Neuron (in vitro differentiated cells): ENCODE measurements at regions not wholly inside any gene's neighbourhood (a gene's known extent, or its start where the extent isn't known, plus 50 kb on each side); places are given as distances from the start of the nearest gene placed in this dataset.

Experiments
- H2AFZ ChIP-seq: one replicate; pipeline ENCODE4 v1.6.1; 2013; ENCODE audit warnings: low read depth, mild to moderate bottlenecking, inconsistent platforms, low read length, moderate library complexity
- H3K27me3 ChIP-seq: one replicate; pipeline ENCODE4 v1.6.1; 2013; ENCODE audit warnings: low read length; ENCODE audit not compliant: insufficient read depth
- H3K36me3 ChIP-seq: one replicate; pipeline ENCODE4 v1.6.1; 2013; ENCODE audit warnings: low read length; ENCODE audit not compliant: insufficient read depth
- H3K4me1 ChIP-seq: one replicate; pipeline ENCODE4 v1.6.1; 2013; ENCODE audit warnings: low read length; ENCODE audit not compliant: insufficient read depth
- H3K4me3 ChIP-seq: 2 replicates; pipeline ENCODE4 v1.5.1; 2013; ENCODE audit warnings: mild to moderate bottlenecking, low read length, moderate library complexity
- H3K9me3 ChIP-seq: one replicate; pipeline ENCODE4 v1.6.1; 2013; ENCODE audit warnings: low read length

GRCh38 chr5:15236911-15237508 lies 263.0 kb upstream of the FBXL7 start:
- Histone ChIP-seq H3K27me3 (no peaks in the 10 kb centered on the region), H3K4me3 (no peak overlapping the region), H3K36me3 (no peaks in the 10 kb centered on the region), H3K9me3 (no peaks in the 10 kb centered on the region), H2AFZ (no peak overlapping the region), H3K4me1 (no peaks in the 10 kb centered on the region)

GRCh38 chr5:15234911-15235310 lies 265.1 kb upstream of the FBXL7 start:
- Histone ChIP-seq H3K4me1 (no peaks in the 10 kb centered on the region), H3K36me3 (no peaks in the 10 kb centered on the region), H3K27me3 (no peaks in the 10 kb centered on the region), H2AFZ (no peak overlapping the region), H3K4me3 (no peak overlapping the region), H3K9me3 (no peaks in the 10 kb centered on the region)

- H3K9me3 ChIP-seq, result no peaks in the 10 kb centered on the region
- H3K4me3 ChIP-seq, result no peak overlapping the region
- H3K27me3 ChIP-seq, result no peaks in the 10 kb centered on the region
- no peaks in the 10 kb centered on the region for H3K4me1 ChIP-seq
- no peak overlapping the region for H2AFZ ChIP-seq
- no peaks in the 10 kb centered on the region for H3K36me3 ChIP-seq
Observed at GRCh38 chr5:15234366-15234765, 265.6 kb upstream of the FBXL7 start.

- no peaks in the 10 kb centered on the region for H3K36me3 ChIP-seq
- no peaks in the 10 kb centered on the region for H3K4me1 ChIP-seq
- H3K27me3 ChIP-seq, result no peaks in the 10 kb centered on the region
- no peaks in the 10 kb centered on the region for H3K9me3 ChIP-seq
- no peak overlapping the region for H3K4me3 ChIP-seq
- H2AFZ ChIP-seq, result no peak overlapping the region
Observed at GRCh38 chr5:15233566-15233965, 266.4 kb upstream of the FBXL7 start.

- Histone ChIP-seq H3K4me1 (no peaks in the 10 kb centered on the region), H3K4me3 (no peak overlapping the region), H3K9me3 (no peaks in the 10 kb centered on the region), H3K27me3 (no peaks in the 10 kb centered on the region), H2AFZ (no peak overlapping the region), H3K36me3 (no peaks in the 10 kb centered on the region)
Observed at GRCh38 chr5:15222156-15222555, 277.8 kb upstream of the FBXL7 start.

- Histone ChIP-seq H2AFZ (no peak overlapping the region), H3K4me1 (no peaks in the 10 kb centered on the region), H3K27me3 (no peaks in the 10 kb centered on the region), H3K4me3 (no peak overlapping the region), H3K9me3 (no peaks in the 10 kb centered on the region), H3K36me3 (no peaks in the 10 kb centered on the region)
Observed at GRCh38 chr5:15220642-15221173, 279.3 kb upstream of the FBXL7 start.

- H3K9me3 ChIP-seq, result no peaks in the 10 kb centered on the region
- H3K36me3 ChIP-seq, result no peaks in the 10 kb centered on the region
- no peak overlapping the region for H2AFZ ChIP-seq
- H3K4me1 ChIP-seq, result no peaks in the 10 kb centered on the region
- no peak overlapping the region for H3K4me3 ChIP-seq
- no peaks in the 10 kb centered on the region for H3K27me3 ChIP-seq
Observed at GRCh38 chr5:15215056-15215455, 284.9 kb upstream of the FBXL7 start.

GRCh38 chr5:15214010-15214409 lies 286.0 kb upstream of the FBXL7 start:
- Histone ChIP-seq H3K36me3 (no peaks in the 10 kb centered on the region), H3K4me3 (no peak overlapping the region), H3K4me1 (no peaks in the 10 kb centered on the region), H2AFZ (no peak overlapping the region), H3K27me3 (no peaks in the 10 kb centered on the region), H3K9me3 (no peaks in the 10 kb centered on the region)

GRCh38 chr5:15209053-15209762 lies 290.8 kb upstream of the FBXL7 start:
- Histone ChIP-seq H3K4me3 (no peak overlapping the region), H3K36me3 (no peaks in the 10 kb centered on the region), H3K27me3 (no peaks in the 10 kb centered on the region), H3K4me1 (no peaks in the 10 kb centered on the region), H3K9me3 (no peaks in the 10 kb centered on the region), H2AFZ (no peak overlapping the region)

GRCh38 chr5:15206133-15206532 lies 293.8 kb upstream of the FBXL7 start:
- no peaks in the 10 kb centered on the region for H3K36me3 ChIP-seq
- no peak overlapping the region for H3K4me3 ChIP-seq
- no peaks in the 10 kb centered on the region for H3K9me3 ChIP-seq
- H3K27me3 ChIP-seq, result no peaks in the 10 kb centered on the region
- no peaks in the 10 kb centered on the region for H3K4me1 ChIP-seq
- H2AFZ ChIP-seq, result no peak overlapping the region

- H2AFZ ChIP-seq, result no peak overlapping the region
- H3K36me3 ChIP-seq, result no peaks in the 10 kb centered on the region
- H3K4me1 ChIP-seq, result no peaks in the 10 kb centered on the region
- H3K27me3 ChIP-seq, result no peaks in the 10 kb centered on the region
- H3K9me3 ChIP-seq, result no peaks in the 10 kb centered on the region
- H3K4me3 ChIP-seq, result no peak overlapping the region
Observed at GRCh38 chr5:15203376-15203775, 296.6 kb upstream of the FBXL7 start.

GRCh38 chr5:15191012-15191411 lies 309.0 kb upstream of the FBXL7 start:
- no peaks in the 10 kb centered on the region for H3K4me1 ChIP-seq
- H3K9me3 ChIP-seq, result no peaks in the 10 kb centered on the region
- H3K4me3 ChIP-seq, result no peak overlapping the region
- H3K36me3 ChIP-seq, result no peaks in the 10 kb centered on the region
- H2AFZ ChIP-seq, result no peak overlapping the region
- H3K27me3 ChIP-seq, result no peaks in the 10 kb centered on the region

GRCh38 chr5:15183520-15183919 lies 311.9 kb upstream of the ANKH start:
- H3K4me3 ChIP-seq, result no peak overlapping the region
- no peaks in the 10 kb centered on the region for H3K27me3 ChIP-seq
- H3K9me3 ChIP-seq, result no peaks in the 10 kb centered on the region
- H3K36me3 ChIP-seq, result no peaks in the 10 kb centered on the region
- H2AFZ ChIP-seq, result no peak overlapping the region
- H3K4me1 ChIP-seq, result no peaks in the 10 kb centered on the region

- no peak overlapping the region for H2AFZ ChIP-seq
- no peaks in the 10 kb centered on the region for H3K9me3 ChIP-seq
- no peaks in the 10 kb centered on the region for H3K36me3 ChIP-seq
- no peaks in the 10 kb centered on the region for H3K4me1 ChIP-seq
- no peaks in the 10 kb centered on the region for H3K27me3 ChIP-seq
- no peak overlapping the region for H3K4me3 ChIP-seq
Observed at GRCh38 chr5:15170173-15170572, 298.6 kb upstream of the ANKH start.
